HG03565 (cell line): ENCODE measurements at regions not wholly inside any gene's neighbourhood (a gene's known extent, or its start where the extent isn't known, plus 50 kb on each side); places are given as distances from the start of the nearest gene placed in this dataset.

ENCODE experiments used
- ATAC-seq: cut with Tn5 transposase; IDR thresholded peaks from one replicate; pipeline ENCODE4 v1.9.1; 2021; ENCODE audit warnings: mild to moderate bottlenecking, moderate library complexity; ENCODE audit not compliant: unreplicated experiment

DNA sequence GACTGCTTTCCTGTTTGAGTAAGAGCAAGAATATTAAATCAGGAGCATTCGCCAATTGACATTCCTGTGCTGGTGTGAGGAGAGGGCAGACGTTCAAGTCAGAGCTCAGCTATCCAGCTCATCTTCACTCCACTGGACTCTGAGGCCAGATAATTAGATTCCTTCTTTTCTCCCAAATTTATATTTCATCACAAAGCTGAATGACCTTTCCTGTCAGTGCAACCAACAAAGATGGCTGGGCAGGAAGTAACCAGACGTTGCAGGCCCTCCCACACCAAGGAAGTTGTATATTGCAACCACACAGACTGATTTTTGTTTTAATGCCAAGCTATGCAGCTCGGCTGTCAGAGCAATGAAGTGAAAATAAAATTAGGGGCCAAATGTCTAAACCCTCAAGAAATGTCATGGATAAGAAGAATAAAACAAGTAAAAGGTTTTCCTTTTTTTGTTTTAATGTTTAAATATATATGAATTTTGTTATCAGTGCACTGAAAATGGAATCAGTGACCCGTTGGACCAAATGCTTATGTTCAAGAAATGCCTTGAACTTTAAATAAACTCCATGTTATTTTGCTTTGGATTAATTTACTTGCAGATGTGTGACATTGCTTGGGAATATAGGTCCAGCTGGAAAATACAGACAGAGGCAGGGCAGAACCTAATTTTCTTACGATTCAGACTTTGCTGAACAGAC is 578.9 kb upstream of the FAT1 start:
- no peak for ATAC-seq

DNA sequence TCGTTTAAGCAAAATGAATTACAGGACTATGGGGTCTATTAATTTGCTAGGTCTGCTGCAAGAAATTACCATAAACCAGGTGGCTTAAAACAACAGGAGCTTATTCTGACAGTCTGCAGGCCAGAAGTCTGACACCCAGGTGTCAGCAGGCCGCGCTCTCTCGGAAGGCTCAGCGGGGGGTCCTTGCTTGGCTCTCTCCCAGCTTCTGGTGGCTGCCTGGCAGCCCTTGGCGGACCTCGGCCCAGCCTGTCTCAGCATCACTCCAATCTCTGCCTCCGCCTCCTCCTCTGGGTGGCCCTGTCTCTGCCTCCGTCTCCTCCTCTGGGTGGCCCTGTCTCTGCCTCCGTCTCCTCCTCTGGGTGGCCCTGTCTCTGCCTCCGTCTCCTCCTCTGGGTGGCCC is 580.5 kb upstream of the FAT1 start:
- no peak for ATAC-seq

DNA sequence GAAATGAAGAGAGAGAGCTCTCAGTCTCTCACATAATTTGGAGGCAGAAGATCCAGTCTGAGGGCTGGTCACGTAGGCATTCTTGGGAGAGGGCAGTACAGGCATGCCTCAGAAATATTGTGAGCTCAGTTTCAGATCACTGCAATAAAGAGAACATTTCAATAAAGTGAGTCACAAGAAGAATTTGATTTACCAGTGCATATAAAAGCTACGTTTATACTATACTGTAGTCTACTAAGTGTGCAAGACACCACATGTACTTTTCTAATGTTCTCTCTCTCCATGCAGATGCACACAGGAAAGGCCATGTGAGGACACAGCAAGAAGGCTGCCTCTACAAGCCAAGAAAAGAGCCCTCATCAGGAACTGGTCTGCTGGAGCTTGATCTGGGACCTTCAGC is 583.5 kb upstream of the FAT1 start:
- no peak for ATAC-seq

DNA sequence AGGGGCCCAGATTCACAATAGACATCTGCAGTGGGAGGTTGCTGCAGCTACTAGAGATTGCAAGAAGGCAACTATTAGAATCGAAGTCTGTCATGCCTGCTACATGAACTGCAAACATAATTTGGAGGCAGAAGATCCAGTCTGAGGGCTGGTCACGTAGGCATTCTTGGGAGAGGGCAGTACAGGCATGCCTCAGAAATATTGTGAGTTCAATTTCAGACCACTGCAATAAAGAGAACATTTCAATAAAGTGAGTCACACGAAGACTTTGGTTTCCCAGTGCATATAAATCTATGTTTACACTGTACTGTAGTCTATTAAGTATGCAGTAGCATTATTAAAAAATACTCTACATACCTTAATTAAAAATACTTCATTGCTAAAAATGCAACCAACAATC is 585.8 kb upstream of the FAT1 start:
- ATAC-seq = no peak

DNA sequence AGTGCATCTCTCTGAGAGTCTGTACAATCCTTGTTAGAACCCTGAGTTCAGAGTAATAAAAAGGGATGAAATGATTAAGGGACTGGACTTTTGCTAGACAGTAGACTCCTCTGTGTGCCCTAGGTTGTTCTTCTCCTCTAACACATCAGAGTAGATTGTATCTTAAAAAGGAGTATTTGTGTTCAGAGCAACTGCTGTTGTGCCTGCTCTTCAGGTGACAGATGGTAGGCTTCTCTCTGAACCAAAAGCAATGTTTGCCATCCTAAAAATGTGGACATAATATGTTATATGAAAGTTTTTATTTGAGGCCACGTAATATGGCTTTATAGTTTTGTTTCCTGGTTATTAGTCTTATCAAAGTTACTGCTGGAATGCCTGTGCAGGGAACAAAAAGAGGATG is 588.6 kb upstream of the FAT1 start:
- ATAC-seq = no peak

DNA sequence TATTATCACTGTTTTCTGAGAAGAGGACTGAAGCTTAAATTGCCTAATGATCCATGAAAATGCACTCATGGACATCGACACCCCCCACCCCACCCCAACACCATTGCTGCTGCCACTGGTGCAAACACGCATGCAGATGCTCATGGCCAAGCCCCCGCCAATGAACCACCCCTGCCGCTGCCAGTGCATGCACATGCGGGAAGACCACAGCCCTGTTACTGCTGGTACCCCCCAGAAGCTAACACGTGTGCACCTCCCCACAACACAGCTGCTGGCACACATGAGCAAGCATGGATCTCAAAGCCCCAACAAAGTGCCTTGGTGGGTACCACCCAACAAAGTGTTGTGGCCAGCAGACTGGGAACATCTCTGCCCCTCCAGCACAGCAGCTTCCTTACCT is 594.1 kb upstream of the FAT1 start:
- no peak for ATAC-seq

DNA sequence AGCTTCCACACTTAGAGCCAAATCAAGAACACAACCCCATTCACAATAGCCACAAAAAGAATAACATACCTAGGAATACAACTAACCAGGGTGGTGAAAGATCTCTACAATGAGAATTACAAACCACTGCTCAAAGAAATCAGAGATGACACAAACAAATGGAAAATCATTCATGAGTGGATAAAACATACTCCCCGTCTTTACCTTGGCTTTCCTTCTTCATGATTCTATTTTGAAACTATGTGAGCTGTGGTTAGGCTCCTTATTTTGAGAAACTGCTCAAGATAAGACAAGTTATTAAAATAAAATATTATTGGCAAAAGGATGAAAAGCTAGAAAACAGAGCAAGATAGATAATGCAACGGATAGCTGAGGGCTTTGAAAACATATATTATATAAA is 598.1 kb upstream of the FAT1 start:
- ATAC-seq = no peak

DNA sequence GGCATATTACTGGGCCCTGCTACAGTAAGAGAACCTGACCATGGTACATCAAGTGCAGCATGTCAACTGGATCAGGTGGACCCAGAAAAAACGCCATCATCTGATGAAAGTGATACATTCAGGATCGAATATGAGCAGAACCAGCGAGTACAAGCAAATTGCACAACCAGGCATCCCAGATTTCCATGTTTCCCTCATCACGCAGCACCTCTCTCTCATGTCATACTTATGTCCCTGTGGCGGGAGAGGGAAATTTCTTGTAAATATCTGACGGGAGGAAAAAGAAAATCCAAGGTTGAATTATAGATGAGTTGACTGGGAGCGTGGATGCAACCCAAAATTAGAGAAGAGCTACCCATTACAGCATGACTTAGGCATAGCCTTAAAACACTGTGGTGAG is 608.5 kb upstream of the FAT1 start:
- no peak for ATAC-seq

DNA sequence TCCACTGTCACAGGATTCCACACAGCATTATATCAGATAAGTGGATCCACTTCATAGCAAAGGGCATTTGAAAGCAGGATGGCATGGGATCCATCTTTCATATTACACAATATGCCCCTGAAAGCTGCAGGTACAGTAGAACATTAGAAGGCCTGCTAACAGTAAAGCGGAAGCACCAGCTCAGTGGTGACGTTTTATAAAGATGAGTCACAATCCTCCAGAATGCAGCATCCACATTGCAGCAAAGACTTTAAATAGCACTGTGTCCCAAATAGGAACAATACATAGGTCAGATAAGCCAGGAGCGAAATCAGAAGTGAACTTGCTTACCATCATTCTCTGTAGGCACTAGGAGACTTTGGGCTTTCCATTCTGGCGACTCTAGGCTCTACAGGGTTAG is 609.5 kb upstream of the FAT1 start:
- ATAC-seq = no peak

DNA sequence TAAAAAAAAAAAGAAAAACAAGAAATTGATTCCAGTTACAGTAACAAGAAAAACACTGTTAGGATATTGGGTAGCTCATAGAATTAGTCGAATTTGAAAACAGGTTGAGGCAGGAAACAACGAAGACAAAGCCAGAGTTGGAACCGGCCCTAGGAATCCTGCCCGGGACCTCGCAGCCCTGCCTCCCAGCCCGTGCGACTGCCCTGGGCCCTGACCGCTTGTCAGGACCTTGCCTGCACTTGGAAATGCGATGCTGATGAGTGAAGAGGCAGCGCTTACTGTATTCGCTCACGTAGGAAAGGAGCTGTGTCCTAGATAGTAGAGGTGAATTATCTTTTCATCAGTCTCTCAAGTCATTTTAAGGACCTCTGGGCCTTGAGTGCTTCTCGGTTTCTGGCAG is 611.7 kb upstream of the FAT1 start:
- ATAC-seq = no peak

DNA sequence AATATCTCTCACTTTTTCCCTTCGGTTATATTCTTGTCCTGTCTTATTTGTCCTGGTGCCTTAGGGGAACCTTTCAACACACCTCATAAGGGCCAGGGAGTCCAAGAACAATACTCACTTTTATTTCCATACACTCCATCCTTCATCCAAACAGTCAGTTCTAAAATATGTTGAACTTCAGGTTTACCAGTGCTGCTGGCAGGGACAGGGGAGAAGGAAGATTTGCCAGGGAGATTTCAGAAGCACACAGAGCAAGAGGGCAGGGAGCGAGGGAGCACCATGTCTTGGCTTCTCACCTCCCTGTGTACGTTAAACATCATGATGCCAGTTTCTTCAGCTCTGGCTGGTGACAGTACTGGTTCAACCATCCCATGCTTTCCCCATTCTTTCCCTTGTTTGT is 631.1 kb upstream of the FAT1 start:
- no peak for ATAC-seq

DNA sequence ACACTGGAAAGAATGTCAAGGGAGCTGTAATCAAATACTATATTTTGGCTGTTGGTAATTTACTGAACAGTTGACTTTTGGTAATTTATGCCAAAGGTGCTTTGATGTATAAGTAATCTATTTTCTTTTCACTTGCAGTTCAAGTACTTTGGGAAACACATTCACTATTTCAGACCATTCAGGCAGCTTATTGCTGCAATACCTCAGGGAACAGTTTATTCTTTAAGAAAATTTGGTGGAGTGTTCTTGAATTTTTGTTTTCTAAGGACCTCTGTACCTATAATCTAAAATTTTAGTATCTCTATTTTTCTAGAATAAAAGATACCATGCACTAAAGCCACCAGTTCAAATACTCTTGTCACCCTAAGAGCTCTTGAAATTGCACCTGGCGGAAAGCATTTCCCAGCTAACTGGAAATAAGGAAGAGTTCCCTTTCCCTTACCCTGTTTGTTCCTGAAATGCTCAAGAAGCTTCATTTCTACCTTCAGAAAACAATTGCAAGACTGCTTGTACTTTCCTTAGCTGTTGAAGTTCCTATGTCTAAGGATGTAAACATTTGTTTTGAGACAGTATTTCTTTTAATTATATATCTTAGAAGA is 633.5 kb upstream of the FAT1 start:
- no peak for ATAC-seq

DNA sequence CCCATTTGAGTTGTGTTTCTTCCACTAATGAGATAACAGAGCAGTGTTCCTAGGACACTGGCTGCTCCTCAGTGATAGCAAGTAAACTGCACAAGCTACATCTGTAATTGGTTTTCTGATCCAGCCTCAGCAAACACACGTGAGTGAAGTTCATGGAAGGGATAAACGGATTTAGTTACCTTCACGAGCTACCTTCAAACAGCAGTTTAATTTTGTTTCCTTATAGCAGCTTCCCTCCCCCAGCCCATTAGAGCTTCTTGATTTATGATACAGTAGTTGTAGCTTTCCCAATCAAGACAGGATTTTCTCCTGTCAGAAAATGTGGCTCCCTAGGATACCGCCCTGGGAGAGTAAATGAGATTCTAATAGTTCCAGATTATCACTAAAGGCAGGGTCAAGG is 634.2 kb upstream of the FAT1 start:
- no peak for ATAC-seq

DNA sequence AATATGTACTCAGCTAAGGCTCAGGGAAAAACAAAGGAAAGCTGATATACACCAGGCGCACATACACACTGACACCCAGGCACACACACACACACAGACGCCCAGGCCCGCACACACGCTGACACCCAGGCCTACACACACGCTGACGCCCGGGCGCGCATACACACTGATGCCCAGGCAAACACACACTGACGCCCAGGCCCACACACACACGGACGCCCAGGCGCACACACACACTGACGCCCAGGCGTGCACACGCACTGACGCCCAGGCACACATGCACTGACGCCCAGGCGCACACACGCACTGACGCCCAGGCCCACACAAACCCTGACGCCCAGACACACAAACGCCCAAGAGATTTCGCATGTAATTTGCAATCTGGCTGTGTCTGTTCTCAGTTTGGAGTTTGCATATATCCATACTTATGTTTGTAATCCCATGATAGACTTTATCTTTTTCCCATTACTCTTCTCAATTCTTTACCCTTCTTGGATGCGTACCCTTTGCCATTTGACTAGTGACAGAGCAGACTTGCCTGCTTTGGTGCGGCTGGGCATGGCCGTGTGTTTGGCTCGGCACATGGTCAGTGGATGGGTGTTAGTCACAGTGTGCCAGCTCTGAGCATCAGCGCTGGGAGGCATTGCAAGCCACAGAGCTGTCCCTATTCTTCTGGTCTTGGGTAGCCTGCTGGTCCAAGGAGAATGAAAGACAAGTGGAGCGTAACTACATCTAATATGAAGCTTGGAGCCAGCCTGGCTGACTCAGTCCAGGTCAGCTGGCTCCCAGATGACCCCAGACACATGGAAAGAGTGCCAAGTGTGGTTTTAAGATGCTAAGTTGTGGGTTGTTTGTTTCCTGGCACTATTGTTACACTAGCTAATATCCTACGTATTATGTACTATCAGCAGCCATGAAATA is 632.4 kb upstream of the ZFP42 start:
- ATAC-seq = no peak

DNA sequence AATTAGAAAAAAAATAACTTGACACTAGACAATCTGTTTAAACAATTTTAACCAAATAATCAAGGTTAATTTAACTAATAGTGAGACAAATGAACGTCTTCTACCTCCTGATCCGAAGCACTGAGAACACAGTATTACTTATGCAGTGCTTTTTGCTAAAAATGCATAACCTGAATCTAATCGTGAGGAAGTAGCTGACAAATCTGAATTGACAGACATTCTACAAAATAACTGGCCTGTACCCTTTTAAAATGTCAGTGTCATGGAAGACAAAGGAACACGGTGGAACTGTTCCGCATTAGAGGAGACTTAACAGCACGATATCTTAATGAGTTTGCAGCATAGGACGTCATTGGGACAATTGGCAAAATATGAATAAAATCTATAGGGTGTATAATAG is 631.2 kb upstream of the ZFP42 start:
- ATAC-seq = no peak

DNA sequence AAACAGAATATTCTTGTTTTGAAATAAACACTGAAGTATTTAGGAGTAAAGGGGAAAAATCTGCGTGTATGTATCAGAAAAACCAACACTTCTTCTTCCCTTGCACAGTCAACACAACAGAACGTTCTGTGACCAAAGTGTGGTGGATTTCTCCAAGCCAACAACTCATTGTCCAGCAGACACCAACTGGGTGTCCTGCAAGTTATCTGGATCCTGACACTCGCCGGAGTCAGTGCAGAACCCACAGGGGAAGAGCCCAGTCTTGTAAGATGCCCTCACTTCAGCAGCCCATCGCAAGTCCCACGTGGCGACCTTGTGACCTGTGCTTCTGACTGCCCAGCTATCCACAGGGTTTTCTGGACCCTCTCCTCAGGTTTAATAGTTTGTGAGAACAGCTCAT is 630.7 kb upstream of the ZFP42 start:
- no peak for ATAC-seq

DNA sequence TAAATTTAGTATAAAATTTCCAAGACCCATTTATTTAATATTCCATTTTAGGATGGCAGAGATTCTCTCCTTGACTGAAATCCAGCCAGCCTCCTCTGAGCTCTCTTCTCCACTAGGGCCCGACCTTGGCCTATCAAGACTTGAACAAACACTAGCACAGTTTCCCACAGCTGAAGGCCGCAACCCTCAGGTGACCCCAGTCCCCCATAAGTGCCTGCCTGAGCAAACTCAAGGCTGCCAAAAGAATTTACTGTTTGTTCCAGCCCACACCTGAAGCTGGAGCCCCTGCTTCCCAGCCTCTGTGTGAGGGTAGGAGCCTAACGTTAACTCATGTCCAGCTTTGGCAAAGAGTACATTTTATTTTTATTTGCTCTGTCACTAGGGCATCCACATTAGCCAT is 629.0 kb upstream of the ZFP42 start:
- ATAC-seq = no peak

DNA sequence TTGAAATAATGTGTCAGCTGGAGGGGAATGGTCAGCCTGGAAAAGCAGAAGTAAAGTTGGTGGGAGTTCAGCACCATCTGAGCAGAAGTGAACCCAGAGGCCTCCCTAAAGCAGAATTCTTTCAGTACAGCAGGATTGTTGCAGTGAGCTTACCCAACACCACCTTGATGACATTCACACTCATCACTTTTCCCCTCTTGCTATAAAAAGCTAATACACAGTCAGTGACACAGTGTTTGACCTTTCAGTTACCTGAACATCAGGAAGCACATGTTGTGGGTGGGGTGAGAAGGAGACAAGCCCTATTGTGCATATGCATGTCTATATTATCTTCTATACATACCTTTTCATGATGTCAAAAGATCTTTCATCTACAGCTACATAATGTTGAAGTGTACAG is 624.7 kb upstream of the ZFP42 start:
- no peak for ATAC-seq

DNA sequence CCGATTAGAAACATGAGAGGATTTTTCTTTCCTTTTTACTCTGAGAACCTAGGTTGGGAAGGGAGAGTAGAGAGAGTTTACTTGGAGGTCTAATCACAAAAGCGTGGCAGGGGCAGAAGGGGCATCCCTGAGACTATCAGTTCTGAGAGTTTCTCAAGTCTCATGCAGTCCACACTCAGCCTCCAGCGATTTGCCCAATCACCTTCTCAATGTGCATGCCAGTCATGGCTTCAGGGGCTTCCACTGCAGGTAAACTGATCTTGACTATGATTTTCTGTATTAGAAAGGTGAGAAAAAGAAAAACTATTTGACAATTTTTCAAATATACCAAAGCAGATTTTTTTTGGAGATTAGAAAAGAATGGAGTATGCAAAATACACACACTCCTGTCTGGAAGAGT is 617.1 kb upstream of the ZFP42 start:
- no peak for ATAC-seq

DNA sequence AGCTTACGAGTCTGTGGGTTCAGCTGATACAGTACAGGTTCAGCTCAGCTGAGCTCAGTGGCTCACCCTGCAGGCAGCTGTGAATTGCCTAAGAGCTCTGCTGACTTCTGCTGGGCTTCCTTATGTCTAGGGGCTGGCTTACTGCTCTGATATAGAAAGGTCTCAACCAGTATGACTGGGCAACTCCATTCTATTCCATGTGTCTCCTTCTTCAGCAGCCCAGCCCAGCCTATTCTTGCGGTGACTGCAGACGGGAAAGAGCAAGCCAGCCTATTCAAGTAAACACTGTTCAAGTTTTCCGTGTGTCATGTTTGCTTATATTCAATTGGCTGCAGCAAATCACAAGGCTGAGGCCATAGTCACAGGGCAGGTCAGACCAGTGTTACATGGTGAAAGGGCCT is 615.4 kb upstream of the ZFP42 start:
- ATAC-seq = no peak

DNA sequence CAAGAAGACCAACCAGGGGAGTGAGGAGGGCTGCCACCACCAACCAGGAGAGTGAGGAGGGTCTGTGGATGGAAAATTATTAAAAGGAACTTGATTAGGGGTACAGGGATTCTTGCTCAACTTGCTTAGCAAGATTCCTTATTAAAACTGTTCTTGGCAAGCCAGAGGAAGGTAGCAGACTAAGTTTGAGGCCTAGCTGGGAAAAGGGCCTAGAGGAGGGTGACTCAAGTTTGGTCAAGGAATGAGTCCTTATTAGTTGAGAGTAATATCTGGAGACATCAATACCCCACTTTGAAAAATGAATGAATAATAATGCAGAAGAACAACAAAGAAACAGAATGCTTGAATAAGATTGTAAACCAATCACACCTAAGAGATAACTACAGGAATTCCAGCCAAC is 612.4 kb upstream of the ZFP42 start:
- no peak for ATAC-seq

DNA sequence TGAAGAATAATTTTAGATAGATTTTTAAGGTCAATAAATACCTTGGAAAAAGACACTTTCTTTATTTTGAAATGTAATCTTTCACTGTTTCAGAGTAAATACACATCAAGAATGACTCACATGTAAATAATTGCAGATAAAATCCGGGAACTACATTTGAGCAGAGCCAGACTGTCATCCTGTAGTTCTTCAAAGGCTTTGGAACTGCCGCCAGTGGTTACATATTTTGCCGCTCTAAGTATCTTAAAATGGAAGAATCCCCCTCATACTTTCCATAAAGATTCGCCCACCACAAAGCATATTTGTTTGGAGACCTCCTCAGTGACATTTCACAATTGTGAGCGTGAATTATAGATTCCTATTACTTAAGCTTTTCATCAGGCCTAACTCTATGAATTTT is 607.8 kb upstream of the ZFP42 start:
- no peak for ATAC-seq
